Mesothelial cell of epicardium (in vitro differentiated cells): ENCODE measurements at regions not wholly inside any gene's neighbourhood (a gene's known extent, or its start where the extent isn't known, plus 50 kb on each side); places are given as distances from the start of the nearest gene placed in this dataset.

Experiments
- DNase-seq, 2 experiments: peaks; one replicate each; pipeline ENCODE4 v3.0.0; 2021; ENCODE audit warnings: low spot score in 2 of 2; ENCODE audit not compliant: unreplicated experiment in 2 of 2
- H3K27ac Mint-ChIP-seq: 2 replicates; pipeline ENCODE4 v1.8.0; 2021; ENCODE audit warnings: mixed read lengths
- H3K27me3 Mint-ChIP-seq: 2 replicates; pipeline ENCODE4 v1.8.0; 2021; ENCODE audit warnings: low read depth, mixed read lengths
- H3K36me3 Mint-ChIP-seq: 2 replicates; pipeline ENCODE4 v1.8.0; 2021; ENCODE audit warnings: mixed read lengths
- H3K4me1 Mint-ChIP-seq: 2 replicates; pipeline ENCODE4 v1.8.0; 2021; ENCODE audit warnings: mixed read lengths
- H3K4me3 Mint-ChIP-seq: 2 replicates; pipeline ENCODE4 v1.8.0; 2021; ENCODE audit warnings: mild to moderate bottlenecking, moderate library complexity, mixed read lengths
- H3K9me3 Mint-ChIP-seq: 2 replicates; pipeline ENCODE4 v1.8.0; 2021; ENCODE audit warnings: mixed read lengths
- CTCF ChIP-seq: fragments of 200-600 bp; sonication (generic); IDR thresholded peaks from one replicate; pipeline ENCODE4 v1.5.0; 2021; ENCODE audit warnings: antibody characterized with exemption; ENCODE audit not compliant: unreplicated experiment

GRCh38 chr22:49505337-49506009 is 322.2 kb downstream of the BRD1 start:
- Mint-ChIP-seq H3K27me3 (peaks cover 6% of the 10 kb centered on the region), H3K27ac (no peak overlapping the region), H3K36me3 (no peaks in the 10 kb centered on the region), H3K4me1 (no peaks in the 10 kb centered on the region), H3K4me3 (no peak overlapping the region), H3K9me3 (peaks cover 3% of the 10 kb centered on the region)
- TF ChIP-seq CTCF: no peak
- DNase-seq: no peak

GRCh38 chr22:49503896-49504521 is 323.7 kb downstream of the BRD1 start:
- TF ChIP-seq CTCF: no peak
- Mint-ChIP-seq H3K4me1 (no peaks in the 10 kb centered on the region), H3K27me3 (peaks cover 6% of the 10 kb centered on the region), H3K9me3 (no peaks in the 10 kb centered on the region), H3K4me3 (no peak overlapping the region), H3K27ac (no peak overlapping the region), H3K36me3 (no peaks in the 10 kb centered on the region)
- no peak for DNase-seq

GRCh38 chr22:49503321-49503720 is 324.4 kb downstream of the BRD1 start:
- no peak for TF ChIP-seq CTCF
- H3K9me3 Mint-ChIP-seq: no peaks in the 10 kb centered on the region
- H3K4me1 Mint-ChIP-seq: no peaks in the 10 kb centered on the region
- DNase-seq: no peak
- no peaks in the 10 kb centered on the region for H3K36me3 Mint-ChIP-seq
- H3K27ac Mint-ChIP-seq: no peak overlapping the region
- H3K27me3 Mint-ChIP-seq: peaks cover 6% of the 10 kb centered on the region
- H3K4me3 Mint-ChIP-seq: no peak overlapping the region

GRCh38 chr22:49502126-49502826 is 325.4 kb downstream of the BRD1 start:
- Mint-ChIP-seq H3K27ac (no peak overlapping the region), H3K4me1 (no peaks in the 10 kb centered on the region), H3K4me3 (no peak overlapping the region), H3K36me3 (no peaks in the 10 kb centered on the region), H3K9me3 (no peaks in the 10 kb centered on the region), H3K27me3 (peaks cover 3% of the 10 kb centered on the region)
- TF ChIP-seq CTCF: no peak
- no peak for DNase-seq

- Mint-ChIP-seq H3K36me3 (no peaks in the 10 kb centered on the region), H3K9me3 (peaks cover 4% of the 10 kb centered on the region), H3K27ac (no peak overlapping the region), H3K27me3 (peaks cover 3% of the 10 kb centered on the region), H3K4me1 (no peaks in the 10 kb centered on the region), H3K4me3 (no peak overlapping the region)
- DNase-seq: no peak
- no peak for TF ChIP-seq CTCF
Measured at GRCh38 chr22:49500942-49501395, 326.7 kb downstream of the BRD1 start.
